ENCODE measurements at regions not wholly inside any gene's neighbourhood (a gene's known extent, or its start where the extent isn't known, plus 50 kb on each side); places are given as distances from the start of the nearest gene placed in this dataset.

DNA sequence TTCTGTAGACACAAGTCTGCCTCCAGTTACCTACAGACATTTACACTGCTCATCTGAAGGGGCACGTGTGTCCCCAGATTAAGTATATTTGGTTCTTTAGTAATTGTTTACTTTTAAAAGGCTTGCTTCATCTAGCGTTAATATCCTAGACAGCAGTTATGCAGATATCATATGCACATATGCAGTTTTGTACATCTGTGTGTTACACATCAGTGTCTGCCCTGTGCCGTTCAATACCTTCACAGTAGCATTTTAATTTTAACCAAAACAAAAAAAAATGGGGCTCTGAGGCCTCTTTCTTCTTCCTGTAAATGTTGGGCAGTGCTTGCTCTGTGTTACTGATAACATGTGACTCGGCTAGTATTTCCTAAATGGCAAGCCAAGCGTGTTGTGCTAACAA, 331.4 kb upstream of the MGMT start:
- no peak for DNase-seq
- Histone ChIP-seq H3K27me3 (ENCODE audit: insufficient read depth in 3 of 3, low read length in 2 of 3) (peaks cover 0 to 5% (median 3%) of the 10 kb centered on the region in 3 donors), H3K36me3 (ENCODE audit: insufficient read depth in 1 of 2, low read depth in 1 of 2) (no peaks in the 10 kb centered on the region), H3K4me1 (no peaks in the 10 kb centered on the region), H3K9me3 (no peaks in the 10 kb centered on the region), H3K27ac (no peak overlapping the region), H3K4me3 (no peak overlapping the region)
- intact Hi-C loops (cut with DNase I) = no loop called here
- ATAC-seq = no peak
- no peak for TF ChIP-seq CTCF (IDR thresholded peaks at IDR 0.05)
- WGBS, 3 donors = 74 to 84% (median 76%) methylated on average over 5 of the region's 5 CpGs

DNA sequence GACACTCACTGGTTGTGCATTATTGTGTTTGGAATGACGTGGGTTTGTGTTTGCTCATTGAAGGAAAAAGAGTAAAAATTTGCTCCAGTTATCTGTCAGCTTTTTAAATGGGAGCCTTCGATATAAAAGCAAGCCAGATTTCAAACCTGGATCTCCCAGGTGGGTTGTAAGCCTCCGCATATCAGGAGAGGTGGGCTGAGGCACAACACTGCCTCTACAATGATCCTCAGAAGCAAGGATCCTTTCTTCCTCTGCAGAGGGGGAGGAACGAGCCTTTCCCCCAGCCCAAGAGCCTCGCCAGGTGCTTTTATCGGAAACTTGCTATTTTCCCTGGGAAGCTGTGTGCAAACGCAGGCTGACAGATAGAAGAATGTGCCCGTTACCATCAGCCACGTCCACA, 331.0 kb upstream of the MGMT start:
- no peak for DNase-seq
- no peak for ATAC-seq
- intact Hi-C loops (cut with DNase I) = no loop called here
- Histone ChIP-seq H3K9me3 (no peaks in the 10 kb centered on the region), H3K4me1 (no peaks in the 10 kb centered on the region), H3K27ac (no peak overlapping the region), H3K36me3 (ENCODE audit: insufficient read depth in 1 of 2, low read depth in 1 of 2) (no peaks in the 10 kb centered on the region), H3K27me3 (ENCODE audit: insufficient read depth in 3 of 3, low read length in 2 of 3) (peaks cover 0 to 5% (median 3%) of the 10 kb centered on the region in 3 donors), H3K4me3 (no peak overlapping the region)
- no peak for TF ChIP-seq CTCF (IDR thresholded peaks at IDR 0.05)
- WGBS, 3 donors = 78 to 88% (median 86%) methylated on average over 9 of the region's 9 CpGs

GRCh38 chr10:129136951-129137350, 330.1 kb upstream of the MGMT start:
- Histone ChIP-seq H3K27me3 (ENCODE audit: insufficient read depth in 3 of 3, low read length in 2 of 3) (peaks cover 0 to 5% (median 3%) of the 10 kb centered on the region in 3 donors), H3K27ac (no peak overlapping the region), H3K4me3 (no peak overlapping the region), H3K36me3 (ENCODE audit: insufficient read depth in 1 of 2, low read depth in 1 of 2) (no peaks in the 10 kb centered on the region), H3K4me1 (no peaks in the 10 kb centered on the region), H3K9me3 (no peaks in the 10 kb centered on the region)
- intact Hi-C loops (cut with DNase I) = no loop called here
- 70 to 74% (median 72%) methylated on average over 19 of the region's 19 CpGs for WGBS, 3 donors
- no peak for ATAC-seq
- TF ChIP-seq CTCF (IDR thresholded peaks at IDR 0.05) = no peak
- DNase-seq = no peak

DNA sequence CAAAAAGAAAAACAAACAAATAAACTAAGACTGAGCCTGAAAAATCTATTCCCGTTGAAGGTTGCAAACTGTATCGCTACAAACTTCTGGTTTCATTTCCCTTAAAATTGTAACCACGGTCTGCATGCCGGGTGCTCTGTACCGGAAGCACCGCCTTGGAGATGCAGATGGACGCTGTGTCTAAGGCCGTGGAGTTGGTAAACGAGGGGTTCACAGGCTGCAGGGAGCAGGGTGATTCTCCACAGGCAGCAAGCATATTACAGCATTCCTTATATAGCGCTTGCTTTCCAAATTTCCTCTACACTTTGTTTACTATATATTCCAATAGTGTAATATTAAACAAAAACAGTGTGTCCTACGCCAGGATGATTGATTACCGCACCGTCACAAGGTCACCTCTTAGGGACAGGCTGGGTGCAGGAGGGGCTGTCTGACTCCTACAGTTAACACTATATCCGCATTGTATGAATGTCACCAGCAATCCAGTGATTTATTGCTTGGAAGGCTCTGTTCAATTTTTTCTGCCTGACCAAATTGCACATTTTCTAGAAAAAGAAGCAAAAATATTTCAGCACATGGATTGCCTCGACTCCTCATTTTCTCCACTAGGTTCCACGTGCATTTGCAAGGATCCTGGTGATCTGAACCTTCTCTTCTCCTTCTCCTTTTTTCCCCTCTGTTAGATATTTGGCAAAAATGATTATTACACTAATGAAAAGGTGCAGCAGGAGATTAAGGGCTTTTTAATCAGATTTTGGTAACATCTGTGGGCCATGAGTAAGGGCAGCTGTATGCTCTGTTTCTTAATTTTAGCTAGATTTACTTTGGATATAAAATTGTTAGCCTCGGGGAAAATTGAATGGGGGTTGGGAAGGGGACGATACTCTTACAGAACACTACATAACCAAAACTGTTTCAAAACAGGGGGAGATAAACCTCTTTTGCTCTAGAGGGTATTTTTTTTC, 325.8 kb upstream of the MGMT start:
- Histone ChIP-seq H3K4me1 (no peaks in the 10 kb centered on the region), H3K4me3 (no peak overlapping the region), H3K9me3 (no peaks in the 10 kb centered on the region), H3K36me3 (ENCODE audit: insufficient read depth in 1 of 2, low read depth in 1 of 2) (no peaks in the 10 kb centered on the region), H3K27ac (no peak overlapping the region), H3K27me3 (ENCODE audit: insufficient read depth in 3 of 3, low read length in 2 of 3) (peaks cover 0 to 5% (median 3%) of the 10 kb centered on the region in 3 donors)
- no peak for TF ChIP-seq CTCF (IDR thresholded peaks at IDR 0.05)
- no peak for DNase-seq
- intact Hi-C loops (cut with DNase I) = no loop called here
- ATAC-seq = peak in 1 of 4 donors; percentile 45
- WGBS, 3 donors = 69 to 75% (median 70%) methylated on average over 18 of the region's 18 CpGs
